GM19328 (cell line): ENCODE measurements at regions not wholly inside any gene's neighbourhood (a gene's known extent, or its start where the extent isn't known, plus 50 kb on each side); places are given as distances from the start of the nearest gene placed in this dataset.
"Not testable (repeated sequence)": the region's sequence is repeated elsewhere in the genome, so short reads cannot be mapped to it uniquely, and the experiment has no call there.

Source experiments
- ATAC-seq: cut with Tn5 transposase; IDR thresholded peaks from one replicate; pipeline ENCODE4 v1.9.1; 2021; ENCODE audit warnings: mild to moderate bottlenecking, moderate library complexity; ENCODE audit not compliant: unreplicated experiment

DNA sequence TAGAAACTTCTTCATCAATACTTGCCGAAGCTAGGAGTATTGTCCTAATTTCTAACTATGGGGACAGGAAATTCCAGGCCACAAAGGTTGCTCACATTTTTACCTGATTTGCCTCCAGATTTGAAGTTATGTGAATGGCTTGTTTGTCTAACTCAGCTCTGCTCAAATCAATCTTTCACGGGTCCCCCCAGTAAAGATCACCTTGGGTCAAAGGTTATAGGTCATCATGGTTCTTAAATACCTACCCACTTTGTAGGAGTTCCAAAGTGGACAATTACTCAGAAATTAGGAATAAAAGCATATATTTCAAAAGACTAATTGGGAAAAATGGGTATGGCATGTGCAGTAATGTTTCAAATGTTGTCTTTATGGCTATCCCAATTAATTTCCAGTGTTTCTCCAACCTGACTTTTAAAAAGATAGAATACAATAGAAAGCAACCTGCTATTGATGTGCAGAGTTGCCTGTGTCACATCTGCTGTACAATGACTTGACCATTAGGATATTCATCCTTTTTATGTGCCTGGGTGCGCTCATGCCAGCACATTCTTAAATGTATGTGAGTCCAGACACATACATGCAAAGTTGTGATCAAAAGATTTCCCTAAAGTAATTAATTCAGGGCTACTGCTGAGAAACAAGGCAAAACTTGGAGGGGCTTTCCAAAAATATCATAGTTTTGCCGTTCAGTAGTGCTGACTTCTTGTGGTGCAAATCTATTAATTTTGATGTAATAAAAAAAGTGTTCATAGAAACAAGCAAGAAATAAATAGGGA, 126.1 kb downstream of the MYCN start:
- ATAC-seq: no peak

DNA sequence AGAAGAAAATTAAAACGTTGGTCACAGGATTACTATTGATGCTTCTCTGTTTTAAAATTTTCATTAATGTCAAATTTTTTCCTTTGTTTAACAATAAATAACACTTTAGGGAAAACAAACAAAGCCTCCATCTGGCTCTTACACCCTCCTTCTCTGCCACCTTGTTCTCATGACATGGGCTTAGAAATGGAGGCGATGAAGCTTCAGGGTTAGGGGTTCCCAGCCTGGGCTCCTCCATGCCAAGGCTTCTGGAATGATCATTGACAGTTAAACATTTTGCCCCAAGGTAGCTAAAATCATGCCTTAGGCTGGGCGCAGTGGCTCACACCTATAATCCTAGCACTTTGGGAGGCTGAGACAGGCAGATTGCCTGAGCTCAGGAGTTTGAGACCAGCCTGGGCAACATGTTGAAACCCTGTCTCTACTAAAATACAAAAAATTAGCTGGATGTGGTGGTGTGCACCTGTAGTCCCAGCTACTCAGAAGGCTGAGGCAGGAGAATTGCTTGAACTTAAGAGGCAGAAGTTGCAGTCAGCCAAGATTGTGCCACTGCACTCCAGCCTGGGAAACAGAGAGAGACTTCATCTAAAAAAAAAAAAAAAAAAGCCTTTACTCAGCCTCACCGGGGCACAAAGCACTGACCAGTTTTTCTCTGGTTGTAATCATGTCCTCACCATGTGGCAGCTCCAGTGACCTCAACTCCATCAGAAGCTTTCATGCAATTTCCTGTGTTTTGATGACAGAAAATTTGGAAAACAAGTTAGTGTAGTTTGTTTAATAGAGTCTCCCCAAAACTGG, 125.1 kb downstream of the MYCN start:
- ATAC-seq: not testable (repeated sequence)

DNA sequence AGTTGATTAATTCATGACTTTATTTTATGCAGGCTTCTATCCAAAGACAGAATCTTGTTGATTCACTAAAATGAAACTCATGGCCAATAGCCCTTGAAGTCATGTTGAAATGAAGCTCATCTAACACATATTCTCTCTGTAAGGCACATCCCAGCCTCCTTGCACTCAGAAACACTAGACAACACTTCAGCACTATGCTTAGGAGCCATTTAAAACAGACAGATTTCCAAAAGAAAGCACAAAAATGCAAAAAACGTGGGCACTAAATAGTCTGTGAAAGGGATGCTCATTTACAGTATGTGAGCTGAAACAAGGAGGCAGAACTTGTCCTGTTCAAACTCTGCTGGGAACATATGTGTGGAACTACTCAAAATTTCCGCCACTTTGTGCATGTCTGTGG, 124.4 kb downstream of the MYCN start:
- ATAC-seq: no peak

DNA sequence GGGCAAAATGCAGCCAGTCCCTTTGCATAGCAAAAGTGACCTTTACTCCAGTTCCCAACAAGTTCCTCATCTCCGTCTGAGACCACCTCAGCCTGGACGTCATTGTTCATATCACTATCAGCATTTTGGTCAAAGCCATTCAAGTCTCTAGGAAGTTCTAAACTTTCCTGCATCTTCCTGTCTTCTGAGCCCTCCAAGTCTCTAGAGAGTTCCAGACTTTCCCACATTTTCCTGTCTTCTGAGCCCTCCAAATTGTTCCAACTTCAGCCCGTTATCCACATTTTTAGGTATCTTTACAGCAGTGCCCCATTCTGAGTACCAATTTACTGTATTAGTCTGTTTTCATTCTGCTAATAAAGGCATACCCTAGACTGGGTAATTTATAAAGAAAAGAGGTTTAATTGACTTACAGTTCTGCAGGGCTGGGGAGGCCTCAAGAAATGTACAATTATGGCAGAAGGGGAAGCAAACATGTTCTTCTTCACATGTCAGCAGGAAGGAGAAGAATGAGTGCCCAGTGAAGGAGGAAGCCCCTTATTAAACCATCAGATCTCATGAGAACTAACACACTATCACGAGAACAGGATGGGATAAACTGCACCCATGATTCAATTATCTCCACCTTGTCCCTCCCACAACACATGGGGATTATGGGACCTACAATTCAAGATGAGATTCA, 123.7 kb downstream of the MYCN start:
- ATAC-seq: no peak

- no peak for ATAC-seq
Observed at GRCh38 chr2:16063251-16063850, 123.0 kb downstream of the MYCN start.

GRCh38 chr2:16062471-16063250, 122.3 kb downstream of the MYCN start:
- no peak for ATAC-seq

DNA sequence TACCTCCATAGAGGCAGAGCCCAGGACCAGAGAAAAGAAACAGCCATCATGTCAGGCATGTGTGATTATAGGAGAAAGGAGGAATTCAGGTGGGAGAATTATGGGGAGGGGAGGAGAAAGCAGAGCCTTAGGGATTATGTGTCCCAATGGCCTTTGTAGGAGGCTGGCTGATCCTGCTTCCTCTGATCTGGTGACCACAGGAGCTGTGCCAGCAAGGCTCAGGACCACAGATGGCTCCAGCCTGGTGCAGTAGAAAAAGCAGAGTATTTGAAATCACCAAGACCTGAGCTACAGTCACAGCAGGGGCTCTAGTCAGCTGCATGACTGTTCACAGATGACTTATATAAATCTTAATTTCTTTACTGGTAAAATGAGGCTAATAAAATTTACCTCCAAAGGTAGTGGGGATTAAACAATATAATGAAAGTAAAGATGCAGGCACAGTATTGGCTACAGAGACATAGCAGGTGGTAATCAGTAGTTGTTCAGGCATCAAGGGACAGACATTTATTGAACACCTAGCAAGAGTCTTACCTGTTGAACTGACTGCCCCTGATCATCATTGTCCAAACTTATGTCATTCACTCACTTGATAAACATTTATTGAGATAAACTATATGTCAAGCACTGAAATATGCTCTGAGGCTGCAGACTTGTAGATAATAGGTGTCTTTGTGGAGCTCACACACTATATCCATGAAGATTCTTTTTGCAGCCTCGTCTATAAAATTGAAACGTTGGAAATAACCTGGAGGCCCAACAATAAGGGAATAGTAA, 121.3 kb downstream of the MYCN start:
- no peak for ATAC-seq

- no peak for ATAC-seq
Observed at GRCh38 chr2:16060936-16061338, 120.6 kb downstream of the MYCN start.

GRCh38 chr2:16060125-16060935, 120.0 kb downstream of the MYCN start:
- no peak for ATAC-seq

DNA sequence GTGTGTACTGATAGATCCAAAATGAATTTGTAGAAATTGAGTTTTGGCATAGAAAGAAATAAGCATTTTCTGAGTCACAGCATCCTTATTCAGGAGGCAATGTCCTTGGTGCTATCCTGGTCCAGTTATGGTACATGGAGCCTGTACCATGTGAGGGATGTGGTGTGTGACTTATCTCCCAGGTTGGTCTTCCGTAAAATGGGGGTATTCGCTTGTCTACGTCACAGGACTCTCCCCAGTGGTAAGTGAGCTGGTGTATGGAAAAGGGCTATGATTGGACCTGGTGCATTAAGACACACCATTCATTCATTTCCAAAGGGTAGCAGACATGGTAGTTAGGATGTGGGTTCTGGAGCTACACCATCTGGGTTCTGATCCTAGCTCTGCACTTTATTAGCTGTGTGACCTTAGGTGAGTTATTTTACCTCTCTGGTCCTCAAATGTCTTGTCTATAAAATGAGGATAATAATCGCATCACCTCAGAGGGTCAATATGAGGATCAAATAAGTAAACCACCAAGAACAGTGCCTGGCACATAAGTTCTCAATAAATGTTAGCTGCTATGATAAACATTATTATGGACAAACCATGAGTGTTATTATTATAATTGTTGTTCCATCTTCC, 119.2 kb downstream of the MYCN start:
- ATAC-seq: no peak

GRCh38 chr2:16058747-16059358, 118.5 kb downstream of the MYCN start:
- ATAC-seq: no peak

GRCh38 chr2:16058256-16058655, 117.9 kb downstream of the MYCN start:
- no peak for ATAC-seq

GRCh38 chr2:16057661-16058060, 117.3 kb downstream of the MYCN start:
- no peak for ATAC-seq

DNA sequence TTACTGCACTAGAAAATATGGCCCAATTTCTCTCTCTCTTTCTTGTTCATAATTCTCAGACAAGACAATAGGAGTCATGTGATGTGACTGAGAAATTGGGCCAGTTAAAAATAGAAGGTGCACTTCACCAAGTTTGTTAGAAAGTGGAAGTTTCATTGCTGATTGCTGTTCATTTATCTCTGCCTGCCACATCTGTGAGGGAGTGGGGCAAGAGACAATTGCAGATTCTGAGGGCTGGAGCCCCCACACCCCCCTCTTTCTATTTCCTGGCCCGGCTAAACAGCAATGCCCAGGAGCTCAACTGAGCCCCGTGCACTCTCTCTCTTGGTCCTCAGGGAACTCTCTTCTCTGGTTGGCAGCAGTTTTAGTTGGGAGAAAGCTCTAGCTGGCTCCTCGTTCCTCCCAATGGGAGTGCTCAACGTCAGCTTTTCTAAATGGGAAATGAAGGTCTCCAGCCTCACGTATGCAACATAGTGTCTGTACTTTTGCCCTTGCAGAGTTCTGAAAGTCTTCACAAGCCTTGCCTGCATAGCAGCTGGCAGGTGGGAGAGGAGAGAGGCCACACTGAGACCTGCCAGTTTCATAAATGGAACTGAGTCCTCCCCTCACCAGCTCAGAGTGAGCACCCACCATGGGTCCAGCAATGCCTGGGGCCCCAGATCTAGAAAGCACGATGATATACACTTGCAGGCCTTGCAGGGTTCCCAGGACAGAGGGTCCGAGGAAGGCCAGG, 115.7 kb downstream of the MYCN start:
- ATAC-seq: peak; percentile 84

GRCh38 chr2:16053437-16054257, 113.3 kb downstream of the MYCN start:
- no peak for ATAC-seq

- not testable (repeated sequence) for ATAC-seq
Observed at GRCh38 chr2:16052571-16053052, 112.3 kb downstream of the MYCN start.
